Ammon's horn (tissue), 1 donor: ENCODE measurements at regions not wholly inside any gene's neighbourhood (a gene's known extent, or its start where the extent isn't known, plus 50 kb on each side); places are given as distances from the start of the nearest gene placed in this dataset.
"Not testable (repeated sequence)": the region's sequence is repeated elsewhere in the genome, so short reads cannot be mapped to it uniquely, and the experiment has no call there.

ENCODE experiments used
- DNase-seq: peaks from one replicate; pipeline ENCODE4 v3.0.0-alpha.2; 2016; ENCODE audit warnings: low spot score

DNA sequence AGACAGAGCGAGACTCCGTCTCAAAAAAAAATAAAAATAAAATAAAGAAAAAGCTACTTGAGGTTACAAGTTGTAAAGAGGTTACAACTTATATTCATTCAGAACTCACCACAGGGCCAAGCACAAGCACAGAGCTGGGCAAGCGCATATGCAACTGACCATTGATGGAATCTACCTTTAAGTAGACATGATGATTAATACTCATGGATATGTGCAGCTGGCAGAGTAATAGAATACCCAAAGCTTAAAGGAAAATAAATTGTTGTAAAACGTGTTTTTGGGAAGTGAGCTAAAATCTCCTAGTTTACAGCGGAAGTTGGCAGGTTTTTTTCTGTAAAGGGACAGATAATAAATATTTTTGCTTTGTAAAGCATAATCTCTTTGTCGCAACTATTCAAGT, 111.6 kb downstream of the TMEM168 start:
- DNase-seq, result no peak

DNA sequence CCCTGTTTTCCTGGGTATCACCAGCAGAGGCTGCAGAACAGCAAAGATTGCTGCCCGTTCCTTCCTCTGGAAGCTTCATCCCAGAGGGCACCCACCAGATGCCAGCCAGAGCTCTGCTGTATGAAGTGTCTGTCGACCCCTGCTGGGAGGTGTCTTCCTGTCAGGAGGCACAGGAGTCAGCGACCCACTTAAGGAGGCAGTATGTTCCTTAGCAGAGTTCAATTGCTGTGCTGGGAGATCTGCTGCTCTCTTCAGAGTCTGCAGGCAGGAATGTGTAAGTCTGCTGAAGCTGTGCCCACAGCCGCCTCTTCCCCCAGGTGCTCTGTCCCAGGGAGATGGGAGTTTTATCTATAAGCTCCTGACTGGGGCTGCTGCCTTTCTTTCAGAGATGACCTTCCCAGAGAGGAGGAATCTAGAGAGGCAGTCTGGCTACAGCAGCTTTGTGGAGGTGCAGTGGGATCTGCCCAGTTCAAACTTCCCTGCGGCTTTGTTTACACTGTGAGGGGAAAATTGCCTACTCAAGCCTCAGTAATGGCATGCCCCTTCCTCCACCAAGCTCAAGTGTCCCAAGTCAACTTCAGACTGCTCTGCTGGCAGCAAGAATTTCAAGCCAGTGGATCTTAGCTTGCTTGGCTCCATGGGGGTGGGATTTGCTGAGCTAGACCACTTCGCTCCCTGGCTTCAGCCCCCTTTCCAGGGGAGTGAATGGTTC, 100.6 kb downstream of the TMEM168 start:
- DNase-seq, result not testable (repeated sequence)

DNA sequence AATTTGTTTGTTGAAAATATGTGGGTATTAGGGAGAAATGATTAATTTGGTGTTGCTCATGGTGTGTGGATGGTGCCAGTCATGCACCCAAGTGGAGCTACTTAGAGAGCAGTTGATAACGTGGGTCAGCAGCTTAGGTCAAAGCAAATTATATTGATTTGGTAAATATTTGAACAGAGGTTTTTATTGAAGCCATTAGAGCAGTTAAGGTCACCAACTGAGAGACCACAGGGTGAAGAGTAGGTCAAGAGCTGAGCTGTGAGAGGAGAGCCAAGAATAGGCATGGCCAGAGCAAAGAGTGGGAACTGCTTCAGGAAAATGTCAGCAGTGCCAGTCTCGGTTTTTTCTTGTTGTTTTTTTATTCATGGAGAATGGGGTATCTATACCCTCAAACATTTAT, 97.9 kb downstream of the TMEM168 start:
- DNase-seq, result no peak

DNA sequence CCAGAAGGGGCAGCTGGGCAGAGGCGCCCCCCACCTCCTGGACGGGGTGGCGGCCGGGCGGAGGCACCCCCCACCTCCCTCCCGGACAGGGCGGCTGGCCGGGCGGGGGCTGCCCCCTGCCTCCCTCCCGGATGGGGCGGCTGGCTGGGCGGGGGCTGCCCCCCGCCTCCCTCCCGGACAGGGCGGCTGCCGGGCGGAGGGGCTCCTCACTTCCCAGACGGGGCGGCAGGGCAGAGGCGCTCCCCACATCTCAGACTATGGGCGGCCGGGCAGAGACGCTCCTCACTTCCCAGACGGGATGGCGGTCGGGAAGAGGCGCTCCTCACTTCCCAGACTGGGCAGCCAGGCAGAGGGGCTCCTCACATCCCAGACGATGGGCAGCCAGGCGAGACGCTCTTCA, 93.0 kb downstream of the TMEM168 start:
- not testable (repeated sequence) for DNase-seq

DNA sequence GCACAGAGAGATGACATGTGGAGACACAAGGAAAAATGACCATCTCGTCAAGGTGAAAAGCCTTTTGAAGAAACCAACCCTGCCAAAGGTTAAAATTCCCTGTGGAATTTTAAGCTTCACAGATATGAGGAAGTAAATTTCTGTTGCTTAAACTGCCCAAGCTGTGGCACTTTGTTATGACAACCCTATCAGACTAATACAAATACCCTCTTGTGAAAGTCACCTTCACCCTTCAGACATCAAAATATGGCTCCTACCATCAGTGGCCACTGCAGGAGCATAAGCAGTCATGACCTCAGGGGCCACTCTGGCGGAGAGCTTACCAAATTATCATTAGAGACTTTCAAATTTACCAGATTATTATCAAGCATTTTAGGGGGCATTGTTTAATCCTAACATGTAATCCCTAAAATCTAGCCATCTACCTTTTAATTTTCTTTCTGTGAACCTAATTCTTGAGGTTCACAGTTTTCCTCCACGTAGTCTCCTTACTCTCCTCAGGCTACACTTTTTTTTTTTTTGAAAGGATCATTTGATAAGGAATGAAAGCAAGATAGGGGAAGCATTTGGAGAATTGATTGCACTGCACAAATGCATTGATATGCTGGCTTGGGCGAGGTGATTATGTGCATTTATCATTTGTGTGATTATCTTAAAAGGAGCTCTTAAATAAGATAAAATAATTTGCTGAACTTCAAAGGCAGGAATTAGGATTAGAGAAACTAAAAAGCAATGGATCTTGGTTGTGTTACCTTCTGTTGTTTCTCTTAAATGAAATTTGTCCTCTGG, 90.3 kb downstream of the TMEM168 start:
- DNase-seq, result no peak

DNA sequence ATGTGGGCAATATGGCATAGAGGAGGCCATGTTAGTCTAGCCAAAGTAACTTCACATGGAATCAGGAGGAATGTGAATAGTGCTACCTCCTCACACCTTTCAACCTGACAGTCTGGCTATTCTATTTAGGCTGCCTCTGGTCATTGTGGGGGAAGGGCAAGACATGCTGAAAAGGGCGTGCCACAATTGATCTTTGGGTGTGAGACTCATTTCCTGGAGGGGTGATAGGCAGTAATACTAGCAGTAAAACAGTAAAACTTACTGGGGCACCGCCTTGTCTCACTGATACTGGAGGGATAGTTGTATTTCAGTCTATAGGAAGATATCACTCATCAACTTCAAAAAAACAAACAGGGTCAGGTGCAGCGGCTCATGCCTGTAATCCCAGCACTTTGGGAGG, 88.7 kb downstream of the TMEM168 start:
- no peak for DNase-seq

DNA sequence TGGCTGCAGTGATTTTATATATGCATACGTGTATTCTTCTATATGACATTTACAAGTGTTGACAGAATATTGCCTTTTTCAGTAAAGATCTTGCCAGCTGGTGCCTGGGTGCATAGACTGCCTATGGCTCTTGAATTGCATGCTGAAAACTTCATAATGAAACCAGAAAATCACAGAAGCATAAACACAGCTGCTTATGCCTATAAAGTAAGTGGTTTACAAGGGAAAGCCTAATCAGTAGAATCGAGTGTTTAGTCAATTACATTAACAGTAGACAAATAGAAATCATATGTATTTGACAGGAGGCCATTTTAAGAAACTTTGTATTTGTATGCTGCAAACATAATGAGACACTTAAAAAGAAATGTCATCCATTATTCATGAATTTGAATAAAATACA, 82.5 kb downstream of the TMEM168 start:
- no peak for DNase-seq

DNA sequence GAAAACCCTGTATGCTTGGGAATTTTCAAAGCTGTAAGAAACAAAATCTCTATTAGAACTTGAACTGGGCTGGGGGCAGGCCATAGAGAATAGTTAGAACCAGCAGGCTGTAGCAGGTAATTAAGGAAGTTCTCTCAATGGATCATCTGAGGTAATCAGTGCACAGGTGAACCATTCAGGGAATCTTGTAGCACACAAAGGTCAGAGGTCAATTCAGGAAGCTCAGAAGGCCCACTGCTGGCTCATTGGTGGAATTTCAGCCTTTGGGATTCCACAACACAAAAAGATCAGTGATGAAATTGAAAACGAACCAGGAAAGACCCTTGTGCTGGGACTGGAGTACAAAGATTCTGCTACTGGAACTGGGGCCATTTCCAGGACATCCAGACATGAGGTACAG, 82.0 kb downstream of the TMEM168 start:
- DNase-seq, result no peak
